NCI-H2107 (cell line): ENCODE measurements at regions not wholly inside any gene's neighbourhood (a gene's known extent, or its start where the extent isn't known, plus 50 kb on each side); places are given as distances from the start of the nearest gene placed in this dataset.
"Not testable (repeated sequence)": the region's sequence is repeated elsewhere in the genome, so short reads cannot be mapped to it uniquely, and the experiment has no call there.

Experiments
- DNase-seq: peaks from one replicate; lab custom pipeline; 2025; lab: John Stamatoyannopoulos, UW

GRCh38 chr12:129959889-129960288 lies 56.1 kb upstream of the TMEM132D start:
- DNase-seq = no peak

GRCh38 chr12:129961091-129961490 lies 57.3 kb upstream of the TMEM132D start:
- no peak for DNase-seq

GRCh38 chr12:129961856-129962255 lies 58.0 kb upstream of the TMEM132D start:
- DNase-seq = no peak

- no peak for DNase-seq
Observed at GRCh38 chr12:129964300-129964699, 60.5 kb upstream of the TMEM132D start.

GRCh38 chr12:129964826-129965457 lies 61.1 kb upstream of the TMEM132D start:
- no peak for DNase-seq

- DNase-seq = no peak
Observed at GRCh38 chr12:129966146-129966995, 62.5 kb upstream of the TMEM132D start.

- no peak for DNase-seq
Observed at GRCh38 chr12:129971721-129972120, 67.9 kb upstream of the TMEM132D start.

GRCh38 chr12:129973236-129973961 lies 69.6 kb upstream of the TMEM132D start:
- DNase-seq = no peak

GRCh38 chr12:129984106-129984505 lies 80.3 kb upstream of the TMEM132D start:
- DNase-seq = peak; percentile 6

GRCh38 chr12:129987841-129988240 lies 84.0 kb upstream of the TMEM132D start:
- no peak for DNase-seq

- no peak for DNase-seq
Observed at GRCh38 chr12:129994634-129995033, 90.8 kb upstream of the TMEM132D start.

- no peak for DNase-seq
Observed at GRCh38 chr12:129997239-129997638, 93.4 kb upstream of the TMEM132D start.

- not testable (repeated sequence) for DNase-seq
Observed at GRCh38 chr12:130004310-130004877, 100.6 kb upstream of the TMEM132D start.

GRCh38 chr12:130007771-130008170 lies 103.9 kb upstream of the TMEM132D start:
- DNase-seq = no peak

- no peak for DNase-seq
Observed at GRCh38 chr12:130008241-130008640, 104.4 kb upstream of the TMEM132D start.

GRCh38 chr12:130009961-130010360 lies 106.1 kb upstream of the TMEM132D start:
- no peak for DNase-seq

GRCh38 chr12:130011611-130012385 lies 108.0 kb upstream of the TMEM132D start:
- no peak for DNase-seq

GRCh38 chr12:130013771-130014484 lies 110.1 kb upstream of the TMEM132D start:
- DNase-seq = peak; percentile 44

- no peak for DNase-seq
Observed at GRCh38 chr12:130014485-130014807, 110.6 kb upstream of the TMEM132D start.

GRCh38 chr12:130016194-130016593 lies 112.4 kb upstream of the TMEM132D start:
- no peak for DNase-seq

- no peak for DNase-seq
Observed at GRCh38 chr12:130016986-130017385, 113.2 kb upstream of the TMEM132D start.
